Psoas muscle (tissue), 7 donors: ENCODE measurements at regions not wholly inside any gene's neighbourhood (a gene's known extent, or its start where the extent isn't known, plus 50 kb on each side); places are given as distances from the start of the nearest gene placed in this dataset.

Experiments used
- ATAC-seq, 4 donors: fragments of 200-7000 bp; cut with Tn5 transposase; one replicate each; pipeline ENCODE4 v1.9.1; 2020; ENCODE audit warnings: moderate library complexity in 3 of 4, mild to moderate bottlenecking in 2 of 4
- DNase-seq, 2 donors: peaks; one replicate each; pipeline ENCODE4 v3.0.0-alpha.2; 2020
- H3K27ac ChIP-seq: fragments of 200-600 bp; one replicate; pipeline ENCODE4 v1.8.0; 2022
- H3K27me3 ChIP-seq, 3 donors: fragments of 200-600 bp in 1 of 3; one replicate each; pipeline versions ENCODE4 v1.6.1 to v1.8.0; 2013 to 2022; ENCODE audit warnings: low read length in 2 of 3, mild to moderate bottlenecking in 2 of 3, moderate library complexity in 1 of 3; ENCODE audit not compliant: insufficient read depth in 3 of 3
- H3K36me3 ChIP-seq, 2 donors: fragments of 200-600 bp in 1 of 2; one replicate each; pipeline versions ENCODE4 v1.6.1 to v1.8.0; 2013 to 2022; ENCODE audit warnings: low read depth in 1 of 2, mild to moderate bottlenecking in 1 of 2, moderate library complexity in 1 of 2; ENCODE audit not compliant: insufficient read depth in 1 of 2
- H3K4me1 ChIP-seq: fragments of 200-600 bp; one replicate; pipeline ENCODE4 v1.8.0; 2022
- H3K4me3 ChIP-seq: fragments of 200-600 bp; one replicate; pipeline ENCODE4 v1.8.0; 2022; ENCODE audit warnings: mild to moderate bottlenecking
- H3K9me3 ChIP-seq: fragments of 200-600 bp; one replicate; pipeline ENCODE4 v1.8.0; 2022
- CTCF ChIP-seq: fragments of 200-600 bp; IDR thresholded peaks from one replicate; pipeline ENCODE4 v1.8.0; 2022; ENCODE audit warnings: antibody characterized with exemption
- WGBS, 3 donors: extraction: QIAGEN DNeasy Blood & Tissue Kit; methylation state at CpG; one replicate each; pipeline versions ENCODE4 v1.1.6 to v1.1.7; 2013; 5-methylcytosine and 5-hydroxymethylcytosine counted together
- intact Hi-C, 2 donors: fragments of 100-400 bp; cut with DNase I; formaldehyde crosslinking; loops; one replicate each; pipeline versions ENCODE4 v1.11.0 to v1.14.2; 2022
- donor health status: healthy with polysubstance abuse.
- donor health status: DM: no; HTN: no; CAD: no; lungs with moderate emphysema.
- donor health status: Bipolar disorder and iron deficiency.
- donor health status: healthy.
- donor health status: DM: yes; HTN: yes; CAD: no.
- donor health status: DM: no; HTN: no; CAD: no.
- donor health status: DM: yes; HTN: yes; CAD: no.

- TF ChIP-seq CTCF, result no peak
- H3K36me3 ChIP-seq, result no peaks in the 10 kb centered on the region
- WGBS, 3 donors, result 93 to 96% (median 93%) methylated on average over 4 of the region's 4 CpGs
- H3K9me3 ChIP-seq, result no peaks in the 10 kb centered on the region
- DNase-seq, result no peak
- H3K27me3 ChIP-seq, result no peaks in the 10 kb centered on the region
- no peaks in the 10 kb centered on the region for H3K4me1 ChIP-seq
- ATAC-seq, result no peak
- intact Hi-C loops, result no loop called here
- no peak overlapping the region for H3K4me3 ChIP-seq
- no peak overlapping the region for H3K27ac ChIP-seq
These were observed 339.8 kb downstream of the PAPSS1 start for GRCh38 chr4:107380190-107380589.

DNA sequence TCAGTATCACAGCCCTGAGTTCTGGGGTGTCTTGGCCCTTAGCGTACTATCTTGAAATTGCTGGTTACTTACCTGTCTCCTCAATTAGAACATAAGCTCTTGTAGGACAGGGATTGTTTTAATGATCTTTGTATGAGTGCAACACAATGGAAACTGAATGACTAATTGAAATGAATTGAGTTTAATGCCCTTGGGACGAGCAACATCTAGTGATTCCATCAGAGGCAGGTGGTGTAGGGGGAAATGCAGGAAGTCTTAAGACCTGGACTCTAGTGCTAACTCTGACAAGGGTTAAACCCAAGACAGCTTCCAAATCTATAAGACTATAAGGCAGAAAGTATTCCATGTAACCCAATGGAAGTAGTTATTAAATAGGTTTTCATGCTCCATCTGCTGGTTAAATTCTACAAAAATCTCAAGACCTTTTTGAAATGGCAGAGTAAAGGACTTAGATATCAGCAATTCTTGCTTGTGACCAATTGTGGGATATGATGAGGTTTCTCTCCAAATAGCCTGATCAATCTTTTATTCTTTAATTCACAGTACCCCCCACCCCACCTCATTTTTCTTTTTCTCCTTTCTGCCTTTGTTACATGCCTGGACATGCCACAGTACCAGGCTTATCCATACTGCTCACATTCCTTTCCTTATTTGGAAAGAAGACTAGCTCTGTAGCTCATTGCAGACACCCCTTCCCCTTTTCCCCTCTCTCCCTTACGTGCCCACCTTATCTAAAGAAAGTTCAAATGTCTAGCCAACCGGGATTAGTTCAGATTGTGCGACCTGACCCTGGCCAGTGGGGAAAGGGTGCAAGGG, 340.8 kb downstream of the PAPSS1 start:
- ATAC-seq (no peak), DNase-seq (no peak)
- no peak for TF ChIP-seq CTCF
- H3K27ac ChIP-seq, result no peak overlapping the region
- no peak overlapping the region for H3K4me3 ChIP-seq
- WGBS, 3 donors, result 84 to 85% (median 84%) methylated on average over 5 of the region's 5 CpGs
- intact Hi-C loops, result no loop called here
- H3K27me3 ChIP-seq, result no peaks in the 10 kb centered on the region
- H3K36me3 ChIP-seq, result no peaks in the 10 kb centered on the region
- H3K9me3 ChIP-seq, result no peaks in the 10 kb centered on the region
- H3K4me1 ChIP-seq, result no peaks in the 10 kb centered on the region

- no peaks in the 10 kb centered on the region for H3K36me3 ChIP-seq
- H3K4me1 ChIP-seq, result no peaks in the 10 kb centered on the region
- H3K27me3 ChIP-seq, result no peaks in the 10 kb centered on the region
- TF ChIP-seq CTCF, result no peak
- H3K4me3 ChIP-seq, result no peak overlapping the region
- intact Hi-C loops, result no loop called here
- H3K9me3 ChIP-seq, result no peaks in the 10 kb centered on the region
- 55 to 73% (median 61%) methylated on average over 1 of the region's 1 CpG for WGBS, 3 donors
- DNase-seq, result no peak
- ATAC-seq, result no peak
- H3K27ac ChIP-seq, result no peak overlapping the region
These were observed 340.2 kb upstream of the DKK2 start for GRCh38 chr4:107376293-107376692.

GRCh38 chr4:107366900-107367299, 330.8 kb upstream of the DKK2 start:
- Histone ChIP-seq H3K4me1 (no peaks in the 10 kb centered on the region), H3K36me3 (no peaks in the 10 kb centered on the region), H3K27ac (no peak overlapping the region), H3K27me3 (no peaks in the 10 kb centered on the region), H3K4me3 (no peak overlapping the region), H3K9me3 (no peaks in the 10 kb centered on the region)
- ATAC-seq, result no peak
- TF ChIP-seq CTCF, result no peak
- intact Hi-C loops, result no loop called here
- DNase-seq, result no peak
